ENCODE measurements at regions not wholly inside any gene's neighbourhood (a gene's known extent, or its start where the extent isn't known, plus 50 kb on each side); places are given as distances from the start of the nearest gene placed in this dataset.
"Not testable (repeated sequence)": the region's sequence is repeated elsewhere in the genome, so short reads cannot be mapped to it uniquely, and the experiment has no call there.

GRCh38 chr3:70635301-70635700 is 322.9 kb upstream of the MDFIC2 start:
- DNase-seq (ENCODE audit: low read depth), result no peak

GRCh38 chr3:70631716-70632307 is 319.4 kb upstream of the MDFIC2 start:
- DNase-seq (ENCODE audit: low read depth), result no peak

GRCh38 chr3:70621451-70621850 is 309.0 kb upstream of the MDFIC2 start:
- DNase-seq (ENCODE audit: low read depth), result no peak

GRCh38 chr3:70620956-70621355 is 308.5 kb upstream of the MDFIC2 start:
- no peak for DNase-seq (ENCODE audit: low read depth)

GRCh38 chr3:70620367-70620766 is 307.9 kb upstream of the MDFIC2 start:
- DNase-seq (ENCODE audit: low read depth), result no peak

- no peak for DNase-seq (ENCODE audit: low read depth)
These were observed 305.7 kb upstream of the MDFIC2 start for GRCh38 chr3:70618151-70618550.

GRCh38 chr3:70617349-70617748 is 304.9 kb upstream of the MDFIC2 start:
- DNase-seq (ENCODE audit: low read depth), result not testable (repeated sequence)

GRCh38 chr3:70615286-70615685 is 302.8 kb upstream of the MDFIC2 start:
- no peak for DNase-seq (ENCODE audit: low read depth)

GRCh38 chr3:70614111-70614510 is 301.7 kb upstream of the MDFIC2 start:
- no peak for DNase-seq (ENCODE audit: low read depth)

GRCh38 chr3:70612920-70613319 is 300.5 kb upstream of the MDFIC2 start:
- no peak for DNase-seq (ENCODE audit: low read depth)

- not testable (repeated sequence) for DNase-seq (ENCODE audit: low read depth)
These were observed 299.3 kb upstream of the MDFIC2 start for GRCh38 chr3:70611667-70612277.

GRCh38 chr3:70608434-70608833 is 296.0 kb upstream of the MDFIC2 start:
- DNase-seq (ENCODE audit: low read depth), result no peak

- no peak for DNase-seq (ENCODE audit: low read depth)
These were observed 295.0 kb upstream of the MDFIC2 start for GRCh38 chr3:70607469-70607868.

GRCh38 chr3:70606018-70606417 is 293.6 kb upstream of the MDFIC2 start:
- no peak for DNase-seq (ENCODE audit: low read depth)

GRCh38 chr3:70603103-70603502 is 290.7 kb upstream of the MDFIC2 start:
- no peak for DNase-seq (ENCODE audit: low read depth)

GRCh38 chr3:70597312-70597711 is 284.9 kb upstream of the MDFIC2 start:
- DNase-seq (ENCODE audit: low read depth), result no peak

GRCh38 chr3:70583682-70584081 is 271.2 kb upstream of the MDFIC2 start:
- no peak for DNase-seq (ENCODE audit: low read depth)

- no peak for DNase-seq (ENCODE audit: low read depth)
These were observed 270.4 kb upstream of the MDFIC2 start for GRCh38 chr3:70582803-70583202.

- no peak for DNase-seq (ENCODE audit: low read depth)
These were observed 267.6 kb upstream of the MDFIC2 start for GRCh38 chr3:70580021-70580420.

GRCh38 chr3:70571696-70572095 is 259.3 kb upstream of the MDFIC2 start:
- DNase-seq (ENCODE audit: low read depth), result no peak

GRCh38 chr3:70570584-70570983 is 258.1 kb upstream of the MDFIC2 start:
- no peak for DNase-seq (ENCODE audit: low read depth)

- DNase-seq (ENCODE audit: low read depth), result no peak
These were observed 256.2 kb upstream of the MDFIC2 start for GRCh38 chr3:70568626-70569025.

GRCh38 chr3:70565861-70566260 is 253.4 kb upstream of the MDFIC2 start:
- DNase-seq (ENCODE audit: low read depth), result no peak

GRCh38 chr3:70564552-70564951 is 252.1 kb upstream of the MDFIC2 start:
- no peak for DNase-seq (ENCODE audit: low read depth)

Measured in stimulated activated CD8-positive, alpha-beta memory T cell treated with anti-CD3 and anti-CD28 coated beads, Interleukin-4, amount 100 ng/mL, for 24 hours (primary cell).